GM12874 (cell line): ENCODE measurements at regions not wholly inside any gene's neighbourhood (a gene's known extent, or its start where the extent isn't known, plus 50 kb on each side); places are given as distances from the start of the nearest gene placed in this dataset.

Source experiments
- TF ChIP-seq, protein P1 (sequence below): IDR thresholded peaks from 2 replicates; pipeline ENCODE4 v1.5.1; 2011; ENCODE audit warnings: low read depth, mild to moderate bottlenecking, control low read depth, low read length, moderate library complexity; ENCODE audit not compliant: insufficient read depth

DNA sequence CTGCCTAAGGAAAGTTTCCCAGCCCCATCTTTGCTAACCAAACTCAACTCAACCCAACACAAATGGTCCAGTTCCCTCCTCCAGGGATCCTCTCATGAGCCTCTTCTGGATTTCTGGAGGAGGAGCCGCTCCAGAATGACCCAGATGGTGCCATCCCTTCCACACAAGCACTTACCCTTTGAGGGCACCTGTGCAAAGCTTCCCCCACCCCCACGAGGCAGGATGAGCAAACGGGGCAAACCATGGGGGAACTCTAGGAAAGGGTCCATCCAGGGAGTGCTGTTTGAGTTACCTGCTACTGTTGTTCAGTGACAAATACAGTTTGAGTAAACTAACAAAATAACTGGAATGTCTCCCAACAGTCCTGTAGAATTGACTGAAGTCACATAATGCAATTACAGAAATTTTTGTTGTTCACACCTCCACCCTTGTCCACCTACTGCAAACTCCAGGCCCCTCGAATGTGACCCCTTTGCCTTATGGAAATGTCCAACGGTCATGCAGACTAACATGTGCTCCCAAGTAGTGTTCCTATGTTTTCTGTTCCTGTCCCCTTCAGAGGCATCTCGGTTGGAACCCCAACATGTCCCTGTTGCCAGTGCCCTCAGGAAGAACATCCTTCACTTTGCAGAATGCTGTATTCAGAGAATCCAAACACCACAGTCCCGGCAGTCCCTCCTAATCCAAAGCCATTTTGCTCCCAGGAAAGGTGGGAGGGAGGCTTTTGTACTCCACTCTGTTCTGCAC lies 160.1 kb downstream of the RRAGC start:
- TF ChIP-seq, protein P1, sequence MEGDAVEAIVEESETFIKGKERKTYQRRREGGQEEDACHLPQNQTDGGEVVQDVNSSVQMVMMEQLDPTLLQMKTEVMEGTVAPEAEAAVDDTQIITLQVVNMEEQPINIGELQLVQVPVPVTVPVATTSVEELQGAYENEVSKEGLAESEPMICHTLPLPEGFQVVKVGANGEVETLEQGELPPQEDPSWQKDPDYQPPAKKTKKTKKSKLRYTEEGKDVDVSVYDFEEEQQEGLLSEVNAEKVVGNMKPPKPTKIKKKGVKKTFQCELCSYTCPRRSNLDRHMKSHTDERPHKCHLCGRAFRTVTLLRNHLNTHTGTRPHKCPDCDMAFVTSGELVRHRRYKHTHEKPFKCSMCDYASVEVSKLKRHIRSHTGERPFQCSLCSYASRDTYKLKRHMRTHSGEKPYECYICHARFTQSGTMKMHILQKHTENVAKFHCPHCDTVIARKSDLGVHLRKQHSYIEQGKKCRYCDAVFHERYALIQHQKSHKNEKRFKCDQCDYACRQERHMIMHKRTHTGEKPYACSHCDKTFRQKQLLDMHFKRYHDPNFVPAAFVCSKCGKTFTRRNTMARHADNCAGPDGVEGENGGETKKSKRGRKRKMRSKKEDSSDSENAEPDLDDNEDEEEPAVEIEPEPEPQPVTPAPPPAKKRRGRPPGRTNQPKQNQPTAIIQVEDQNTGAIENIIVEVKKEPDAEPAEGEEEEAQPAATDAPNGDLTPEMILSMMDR = no peak

DNA sequence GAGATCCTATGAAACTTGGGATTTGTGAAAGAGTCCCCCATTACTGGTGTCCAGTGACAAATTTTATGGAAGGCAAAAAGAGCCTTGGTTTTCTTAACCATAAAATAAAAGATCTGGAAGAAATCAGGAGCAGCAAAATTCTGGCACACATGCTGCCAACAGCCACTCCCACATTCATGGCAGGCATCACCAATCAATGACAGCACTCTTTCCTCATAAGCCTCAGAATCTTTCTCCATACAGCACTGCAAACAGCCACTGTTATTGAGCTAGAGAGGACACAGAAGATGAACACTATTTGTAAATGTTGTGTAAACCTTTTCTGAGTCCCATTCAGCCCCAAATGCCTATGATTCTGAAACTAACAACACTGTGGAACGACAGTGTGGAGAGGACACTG lies 162.2 kb downstream of the RRAGC start:
- TF ChIP-seq, protein P1 = no peak

DNA sequence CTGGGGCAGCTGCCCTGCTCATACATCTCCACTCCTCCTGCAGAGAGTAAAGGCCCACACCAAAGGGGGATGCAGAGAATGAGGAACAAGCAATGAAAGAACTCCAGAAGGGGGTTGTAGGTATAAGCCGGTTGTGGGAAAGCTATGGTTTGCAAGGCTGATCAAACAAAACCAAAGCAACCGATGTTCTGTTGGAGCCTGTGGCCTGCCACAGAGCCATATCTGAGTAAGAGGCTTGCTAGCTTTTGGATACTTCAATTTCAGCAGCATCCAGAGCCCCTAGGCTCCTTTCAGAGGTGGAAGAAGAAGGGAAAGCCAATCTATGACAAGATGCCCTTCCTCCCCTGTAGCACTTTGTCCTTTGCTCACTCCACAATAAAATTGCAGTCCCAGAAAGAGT lies 163.2 kb downstream of the RRAGC start:
- TF ChIP-seq, protein P1 = no peak

DNA sequence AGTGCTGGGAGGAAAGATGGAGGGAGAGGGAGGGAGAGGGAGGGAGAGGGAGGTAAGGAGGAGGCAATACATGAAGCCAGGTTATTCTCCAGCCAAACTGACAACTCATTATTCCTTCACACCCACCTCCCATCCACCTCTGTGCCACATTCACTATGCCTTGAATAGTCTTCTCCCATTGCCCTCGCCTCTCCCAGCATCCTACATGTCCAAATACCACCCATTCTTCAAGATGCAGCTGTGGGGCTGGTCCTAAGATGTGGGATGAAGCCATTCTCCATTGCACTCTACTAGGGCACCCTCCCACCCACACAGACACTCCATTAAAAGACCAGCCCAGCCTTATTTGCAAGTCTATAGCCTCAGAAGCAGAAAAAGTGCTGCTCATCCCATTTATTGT lies 165.8 kb downstream of the RRAGC start:
- TF ChIP-seq, protein P1 = no peak

DNA sequence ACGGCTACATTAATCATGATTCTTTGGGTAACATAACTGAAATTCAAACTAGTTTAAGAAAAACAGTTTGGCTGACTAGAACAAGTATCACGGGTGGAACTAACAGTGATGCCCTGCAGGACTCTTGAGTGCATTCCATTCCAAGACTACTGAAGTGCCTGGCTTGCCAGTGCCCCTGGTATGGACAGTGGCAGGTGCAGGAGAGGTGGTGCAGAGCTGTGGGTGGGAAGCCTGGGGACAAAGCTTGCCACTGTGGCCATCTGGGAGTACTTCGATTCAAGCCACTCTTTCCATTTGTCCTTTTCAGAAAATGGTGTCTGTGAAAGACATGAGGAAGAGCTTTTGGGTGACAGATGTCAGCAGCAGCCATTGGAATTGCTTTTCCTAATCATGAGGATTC lies 166.5 kb downstream of the RRAGC start:
- TF ChIP-seq, protein P1 = no peak

DNA sequence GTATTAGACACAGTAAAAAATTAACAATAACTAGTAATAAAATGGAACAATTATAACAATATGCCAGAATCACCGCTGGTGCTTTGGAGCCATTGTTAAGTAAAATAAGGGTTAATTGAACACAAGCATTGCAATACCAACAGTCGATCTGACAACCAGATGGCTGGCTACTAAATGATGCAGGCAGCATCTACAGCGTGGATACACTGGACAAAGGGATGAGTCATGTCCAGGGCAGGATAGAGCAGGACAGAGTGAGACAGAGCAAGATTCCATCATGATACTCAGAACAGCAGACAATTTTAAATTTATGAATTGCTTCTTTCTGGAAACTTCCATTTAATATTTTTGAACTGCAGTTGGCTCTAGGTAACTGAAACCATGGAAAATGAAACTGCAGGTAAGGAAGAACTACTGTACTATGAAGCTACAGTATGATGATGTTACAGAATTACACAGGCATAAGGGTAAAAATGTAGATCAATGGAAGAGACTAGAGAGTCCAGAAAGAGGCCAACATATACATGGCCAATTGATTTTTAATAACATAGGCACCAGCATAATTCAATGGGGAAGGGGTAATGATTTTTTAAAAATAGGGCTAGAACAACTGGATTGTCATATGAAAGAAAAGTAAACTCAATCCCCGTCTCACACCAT lies 168.7 kb downstream of the RRAGC start:
- TF ChIP-seq, protein P1 = no peak

DNA sequence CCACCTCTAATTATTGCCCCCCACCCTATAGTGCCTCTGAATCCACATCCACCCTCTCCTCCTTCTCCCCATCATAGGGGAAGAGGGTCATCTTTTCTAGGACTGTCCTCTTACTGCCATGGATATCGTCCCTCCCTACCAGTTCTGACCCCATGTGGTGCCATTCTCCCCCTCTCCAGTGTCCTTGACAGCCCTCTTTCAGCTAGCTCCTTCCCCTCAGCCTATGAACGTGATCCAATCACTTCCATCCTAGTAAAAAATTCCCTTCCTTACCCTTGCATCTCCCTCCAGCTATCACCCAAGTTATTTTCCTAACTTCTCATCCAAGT lies 172.7 kb downstream of the RRAGC start:
- TF ChIP-seq, protein P1 = no peak
